ENCODE measurements at regions not wholly inside any gene's neighbourhood (a gene's known extent, or its start where the extent isn't known, plus 50 kb on each side); places are given as distances from the start of the nearest gene placed in this dataset.

DNA sequence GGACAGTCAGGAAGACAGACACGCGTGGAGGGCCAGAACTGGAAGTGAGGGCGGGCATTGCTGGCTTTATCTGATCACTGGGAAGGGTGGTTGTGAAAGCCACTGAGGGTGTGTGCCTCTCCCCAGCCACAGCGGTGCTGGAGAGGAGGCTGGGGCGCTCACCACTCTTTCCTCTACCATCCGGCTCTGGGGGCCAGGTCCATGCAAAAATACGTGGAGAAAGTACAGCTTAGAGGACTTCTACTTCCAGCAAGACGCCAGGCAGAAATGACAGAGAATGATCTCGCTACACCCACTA, 148.8 kb upstream of the RPS6KA2 start:
- DNase-seq (ENCODE audit: low read depth in 2 of 2, low spot score in 1 of 2), result no peak

DNA sequence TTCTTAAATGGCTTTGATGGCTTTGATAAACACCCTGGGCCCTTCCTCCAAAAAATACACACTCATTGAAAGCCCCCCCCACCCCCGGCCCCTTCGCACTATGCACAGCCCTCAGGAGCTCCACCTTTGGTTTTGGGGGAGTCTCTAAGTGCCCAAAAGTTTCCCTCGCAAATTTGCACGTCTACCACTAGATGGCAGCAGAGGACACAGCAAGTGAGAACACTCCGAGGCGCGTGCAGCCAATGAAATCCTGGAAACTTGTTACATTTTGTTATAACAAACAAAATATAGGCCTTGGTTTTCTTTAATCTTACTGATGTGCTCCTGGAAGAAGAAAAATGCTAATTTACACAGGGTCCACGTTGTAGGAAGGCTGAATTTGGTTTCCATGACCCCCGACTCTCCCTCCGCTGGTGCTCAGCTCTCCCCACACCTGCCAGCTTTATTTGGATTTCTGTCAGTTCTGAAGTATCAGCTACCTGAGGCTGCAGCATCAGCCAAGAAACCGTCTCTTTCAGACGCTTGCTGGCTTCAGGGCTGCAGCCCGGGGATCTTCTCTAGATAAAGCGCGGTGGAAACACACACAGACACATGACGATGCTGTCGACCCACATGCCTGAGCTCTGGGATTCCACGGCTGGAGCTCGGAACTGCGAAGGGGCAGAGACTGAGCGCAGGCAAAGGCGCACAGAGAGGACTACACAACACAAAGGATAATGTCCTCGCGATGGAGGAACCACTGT, 148.3 kb upstream of the RPS6KA2 start:
- DNase-seq (ENCODE audit: low read depth in 2 of 2, low spot score in 1 of 2), result peak; percentile 31 to 41

DNA sequence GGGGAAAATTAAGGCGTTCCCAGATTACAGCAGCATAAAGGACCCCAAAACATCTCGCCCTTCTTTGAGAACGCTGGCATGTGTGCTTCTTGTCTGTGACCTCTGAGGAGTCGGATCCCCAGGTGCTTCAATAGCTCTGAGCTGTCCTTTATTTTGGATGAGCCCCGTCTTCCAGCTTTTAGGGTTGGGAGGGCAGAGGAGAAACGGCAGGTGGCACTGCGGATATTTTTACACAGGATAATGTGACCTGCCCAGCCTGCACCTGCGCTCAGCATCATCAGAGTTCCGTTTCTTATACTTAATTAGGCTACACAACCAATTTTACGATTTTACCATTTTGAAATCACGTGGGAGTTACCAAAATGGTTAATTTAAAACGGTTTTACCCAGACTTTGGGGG, 147.7 kb upstream of the RPS6KA2 start:
- DNase-seq (ENCODE audit: low read depth in 2 of 2, low spot score in 1 of 2), result no peak

DNA sequence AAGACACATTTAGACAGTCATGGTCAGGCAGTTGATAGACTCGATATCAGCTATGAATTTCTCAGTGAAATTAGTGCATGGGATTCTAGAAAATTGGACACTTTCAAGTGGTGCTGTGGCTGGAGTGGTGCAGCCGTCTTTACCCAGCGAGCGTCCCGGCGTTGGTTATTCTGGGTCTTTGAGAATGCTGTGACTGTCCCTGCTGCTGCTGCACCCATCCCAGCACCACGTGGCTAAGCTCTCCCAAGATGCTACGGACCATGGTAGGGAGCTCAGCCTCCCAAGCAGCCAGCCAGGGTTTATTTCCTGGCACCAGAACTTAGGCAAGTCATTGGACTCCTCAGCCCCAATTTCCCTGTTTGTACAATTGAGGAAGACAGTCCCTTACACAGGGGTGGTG, 147.2 kb upstream of the RPS6KA2 start:
- no peak for DNase-seq (ENCODE audit: low read depth in 2 of 2, low spot score in 1 of 2)

DNA sequence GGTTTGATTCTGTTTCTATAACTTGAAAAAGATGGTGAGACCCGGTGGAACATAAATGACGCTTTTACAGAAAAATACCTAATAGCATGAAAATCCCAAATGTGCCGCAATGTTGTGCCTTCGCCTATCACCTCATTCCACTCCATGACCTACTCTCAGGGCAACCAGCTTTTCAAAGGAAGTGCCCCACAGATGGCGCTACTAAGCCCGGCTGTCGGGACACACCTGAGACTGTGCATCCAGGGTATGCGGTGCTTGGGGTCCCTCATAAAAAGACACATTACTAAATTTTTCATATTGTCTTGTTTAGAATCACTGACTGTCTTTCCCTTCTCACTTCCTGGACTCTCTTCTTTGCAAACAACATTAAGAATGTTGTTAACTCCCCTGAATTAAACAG, 145.5 kb upstream of the RPS6KA2 start:
- DNase-seq (ENCODE audit: low read depth in 2 of 2, low spot score in 1 of 2), result no peak

DNA sequence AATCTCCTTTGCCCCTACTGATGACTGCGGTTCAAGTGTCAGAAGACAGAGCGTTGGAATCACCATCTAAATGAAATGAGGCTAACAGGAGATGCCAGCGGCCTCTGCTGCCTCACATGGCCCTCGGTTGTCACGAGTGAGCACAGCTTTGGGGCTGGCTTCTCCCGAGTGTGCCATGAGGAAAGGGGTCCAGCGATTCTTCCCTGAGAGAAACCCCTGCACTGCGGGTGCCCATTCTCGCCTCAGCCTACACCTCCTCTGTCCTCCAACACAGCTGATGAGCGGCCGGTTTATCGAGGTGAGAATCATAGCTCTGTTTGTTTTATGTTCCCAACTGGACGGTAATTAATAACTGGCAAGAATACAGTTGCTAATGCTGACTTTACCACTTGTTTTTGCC, 144.7 kb upstream of the RPS6KA2 start:
- no peak for DNase-seq (ENCODE audit: low read depth in 2 of 2, low spot score in 1 of 2)

DNA sequence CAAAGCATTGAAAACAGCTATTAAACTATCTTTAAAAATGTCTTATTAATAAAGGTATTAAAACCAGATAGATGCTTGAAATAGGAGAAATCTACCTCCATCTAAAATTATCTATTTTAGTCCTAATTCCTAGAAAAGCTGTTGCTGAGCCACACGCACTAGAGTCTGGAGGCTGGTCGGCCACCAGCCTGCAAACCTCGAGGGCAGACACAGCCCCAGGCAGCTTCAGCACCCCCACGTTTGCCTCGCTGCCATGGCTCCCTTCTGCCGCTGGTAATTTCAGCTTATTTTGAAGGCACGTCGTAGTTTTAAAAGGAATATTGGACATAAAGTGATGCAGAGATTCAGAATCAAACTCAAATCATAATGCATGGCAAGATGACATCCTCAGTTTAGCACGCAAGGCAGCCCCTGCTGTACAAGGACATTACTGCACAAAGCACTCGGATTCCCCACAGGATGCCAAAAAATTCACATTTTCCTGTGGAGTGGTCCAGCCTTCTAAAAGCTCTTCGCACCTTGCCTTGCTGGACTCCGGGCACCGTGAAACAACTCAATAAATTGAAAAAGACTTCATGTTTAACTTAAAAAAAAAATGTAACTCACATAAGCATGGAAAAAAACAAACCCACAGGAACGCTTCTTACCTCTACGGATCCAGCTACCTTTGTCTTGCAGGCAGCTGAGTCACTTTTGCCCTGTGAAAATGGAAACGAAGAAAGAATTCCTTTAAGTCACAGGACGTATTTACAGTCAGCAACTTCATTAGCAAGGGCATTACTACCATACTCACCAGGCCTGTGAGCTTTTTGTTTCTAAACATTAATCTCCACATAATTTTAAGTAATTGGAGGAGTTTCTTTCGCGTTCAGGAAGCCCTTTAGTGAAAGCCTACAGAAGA, 143.4 kb upstream of the RPS6KA2 start:
- no peak for DNase-seq (ENCODE audit: low read depth in 2 of 2, low spot score in 1 of 2)

DNA sequence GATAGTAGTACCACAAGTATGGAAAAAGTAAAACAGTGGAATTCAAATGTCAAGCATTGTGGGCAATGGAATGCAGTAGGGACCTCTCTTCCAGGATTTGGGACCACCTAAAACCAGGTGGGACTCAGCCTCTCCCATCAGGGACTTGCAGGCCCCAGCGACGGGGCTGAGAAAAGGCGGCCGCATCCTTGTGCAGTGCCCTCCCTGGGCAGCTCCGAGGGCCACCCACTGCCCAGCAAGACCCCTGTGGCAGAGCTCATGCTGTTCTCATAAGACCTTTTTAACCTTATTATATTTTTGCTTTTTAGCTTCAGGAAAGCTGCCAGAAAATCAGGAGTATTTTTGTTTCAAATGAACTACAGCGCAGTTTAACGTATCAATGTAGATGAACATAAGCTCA, 142.6 kb upstream of the RPS6KA2 start:
- DNase-seq (ENCODE audit: low read depth in 2 of 2, low spot score in 1 of 2), result no peak

DNA sequence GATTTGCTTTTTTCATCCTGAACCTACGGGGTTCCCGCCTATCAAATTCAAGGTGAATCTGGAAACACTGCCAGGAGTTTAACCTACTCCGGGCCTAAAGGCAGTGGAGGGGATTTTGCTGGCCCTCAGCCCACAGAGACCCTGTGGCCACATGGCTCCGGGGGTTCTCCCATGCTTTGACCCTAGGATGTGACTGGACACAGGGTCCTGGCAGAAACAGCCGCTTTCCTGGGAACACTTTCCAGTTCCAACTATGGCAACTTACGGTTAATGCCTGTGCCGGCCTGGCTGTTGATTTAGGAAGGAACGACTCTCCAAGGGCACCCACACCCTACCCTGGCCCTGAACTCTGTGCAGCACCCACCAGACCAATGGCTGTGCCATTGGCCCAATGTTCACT, 141.7 kb upstream of the RPS6KA2 start:
- DNase-seq (ENCODE audit: low read depth in 2 of 2, low spot score in 1 of 2), result no peak

DNA sequence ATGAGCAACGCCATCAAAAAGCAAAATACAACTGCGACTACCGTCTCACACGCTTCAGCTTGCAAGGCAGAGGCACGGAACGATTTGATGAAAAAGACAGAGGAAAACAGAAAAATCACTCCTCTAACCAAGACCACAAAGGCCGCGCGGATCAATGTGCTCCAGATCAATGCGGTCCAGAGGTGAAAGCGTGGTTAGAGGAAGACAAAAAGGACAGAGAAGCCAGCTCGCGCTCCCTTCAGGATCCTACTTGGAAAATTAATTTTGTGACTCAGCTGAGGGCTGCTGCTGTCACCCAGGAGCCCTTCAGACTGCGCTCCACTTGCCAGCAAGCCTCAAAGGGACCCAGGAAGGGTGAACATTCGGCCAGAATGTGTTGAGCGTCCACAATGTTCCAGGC, 140.2 kb upstream of the RPS6KA2 start:
- DNase-seq (ENCODE audit: low read depth in 2 of 2, low spot score in 1 of 2), result no peak

DNA sequence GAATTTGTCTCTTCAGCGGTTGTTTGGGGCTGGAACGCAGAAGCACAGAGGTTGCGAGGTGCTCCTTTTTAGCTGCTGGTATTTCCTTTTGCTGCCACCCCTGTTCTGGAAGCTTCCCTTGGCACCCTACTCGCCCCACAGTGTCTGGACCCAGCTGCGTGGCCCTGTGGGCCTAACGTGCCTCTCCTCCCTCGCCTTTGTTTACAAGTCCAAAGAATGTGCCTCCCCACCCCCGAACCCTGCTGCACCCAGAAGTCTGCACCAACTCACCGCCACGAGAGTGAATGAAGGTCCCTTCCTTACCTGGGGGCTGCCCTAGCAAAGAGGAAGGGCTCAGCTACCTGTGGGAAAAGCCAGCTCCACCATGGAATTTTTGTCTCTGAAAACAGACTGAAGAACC, 139.7 kb upstream of the RPS6KA2 start:
- DNase-seq (ENCODE audit: low read depth in 2 of 2, low spot score in 1 of 2), result no peak

DNA sequence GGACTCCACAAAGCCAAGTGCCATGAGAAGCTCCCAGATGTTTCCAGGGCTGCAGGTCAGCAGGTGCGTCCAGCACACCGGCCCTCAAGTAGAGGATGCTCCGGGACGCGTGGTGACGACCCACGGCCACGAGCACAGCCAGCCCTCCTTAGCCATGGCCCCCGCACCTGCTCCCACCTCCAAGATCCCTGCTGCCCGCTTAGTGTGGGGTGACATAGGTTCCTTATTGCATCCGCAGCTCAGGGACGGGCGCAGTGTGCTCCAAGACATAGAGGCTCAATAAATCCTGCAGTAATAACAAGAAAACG, 138.1 kb upstream of the RPS6KA2 start:
- no peak for DNase-seq (ENCODE audit: low read depth in 2 of 2, low spot score in 1 of 2)

DNA sequence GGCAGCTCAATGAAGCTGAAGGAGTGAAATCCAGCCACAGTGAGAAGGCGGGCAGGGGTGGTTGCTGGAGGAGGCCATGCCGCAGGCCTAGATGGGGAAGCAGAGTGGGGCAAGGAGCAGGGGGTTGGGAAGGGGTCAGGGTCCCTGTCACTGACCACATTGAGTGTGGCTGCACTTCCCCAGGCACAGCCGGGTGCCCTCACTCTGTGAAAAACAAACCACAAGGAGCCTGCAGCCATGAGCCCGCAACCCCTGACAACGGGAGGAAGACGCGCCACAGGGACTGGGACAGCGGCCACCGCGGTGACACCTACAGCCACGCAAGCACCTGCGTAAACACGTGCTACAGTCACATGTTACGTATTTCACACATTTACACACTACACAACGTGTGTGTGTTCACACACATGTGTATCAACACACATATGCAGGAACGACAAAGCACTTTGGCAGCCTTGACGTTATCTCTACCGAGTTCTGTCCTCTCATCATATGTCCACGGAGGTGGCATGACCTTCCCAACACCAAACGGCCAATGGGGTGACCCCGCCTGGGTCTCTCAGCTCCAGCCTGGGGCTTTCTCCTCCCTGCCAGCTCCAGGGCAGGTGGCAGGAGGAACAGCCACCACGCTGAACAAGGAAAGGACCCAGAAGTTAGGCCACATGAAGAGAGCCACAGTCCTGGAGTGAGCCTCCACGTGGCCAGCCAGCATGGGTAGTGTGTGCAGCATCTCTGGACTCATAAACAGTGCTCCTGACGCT, 137.6 kb upstream of the RPS6KA2 start:
- DNase-seq (ENCODE audit: low read depth in 2 of 2, low spot score in 1 of 2), result no peak

DNA sequence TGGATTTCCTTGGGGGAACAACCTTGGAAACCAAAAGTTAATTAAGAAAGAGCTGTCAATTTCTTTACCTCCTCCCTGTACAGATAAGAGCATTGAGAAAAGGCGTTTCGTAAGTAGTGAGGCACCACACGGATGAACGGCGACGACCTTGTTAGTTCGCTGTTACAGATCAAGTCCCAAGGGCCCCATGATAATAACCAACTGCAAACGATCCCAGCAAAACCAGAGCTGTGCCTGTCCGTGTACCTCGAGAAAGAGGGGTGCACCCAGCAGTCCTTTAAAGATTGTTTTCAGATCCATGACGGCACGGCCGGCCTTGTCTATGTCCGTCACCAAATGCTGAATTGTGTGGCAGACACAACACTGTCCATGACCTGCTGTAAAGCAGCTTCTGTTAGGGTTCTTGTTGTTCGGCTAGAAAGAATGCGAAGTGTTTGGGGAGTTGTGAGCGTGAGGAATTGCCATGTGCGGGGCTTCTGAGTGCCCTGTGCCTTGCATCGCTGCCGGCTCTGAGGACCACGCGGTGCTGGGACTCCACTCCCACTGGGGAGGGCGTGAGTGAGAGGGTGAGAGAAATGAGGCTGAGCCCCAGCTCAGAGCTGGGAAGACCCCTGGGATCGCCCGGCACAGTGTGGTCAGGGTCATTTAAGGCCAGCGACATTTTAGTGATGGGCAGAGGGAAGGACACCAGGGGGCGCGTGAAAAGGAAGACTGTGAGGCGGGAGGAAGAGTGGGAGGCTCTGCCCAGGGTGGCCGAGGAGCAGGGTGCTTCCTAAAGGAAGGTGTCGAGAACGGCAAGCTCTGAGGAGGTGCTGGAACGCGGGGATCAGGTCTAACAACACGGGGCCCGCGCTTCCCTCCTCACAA, 136.8 kb upstream of the RPS6KA2 start:
- no peak for DNase-seq (ENCODE audit: low read depth in 2 of 2, low spot score in 1 of 2)

DNA sequence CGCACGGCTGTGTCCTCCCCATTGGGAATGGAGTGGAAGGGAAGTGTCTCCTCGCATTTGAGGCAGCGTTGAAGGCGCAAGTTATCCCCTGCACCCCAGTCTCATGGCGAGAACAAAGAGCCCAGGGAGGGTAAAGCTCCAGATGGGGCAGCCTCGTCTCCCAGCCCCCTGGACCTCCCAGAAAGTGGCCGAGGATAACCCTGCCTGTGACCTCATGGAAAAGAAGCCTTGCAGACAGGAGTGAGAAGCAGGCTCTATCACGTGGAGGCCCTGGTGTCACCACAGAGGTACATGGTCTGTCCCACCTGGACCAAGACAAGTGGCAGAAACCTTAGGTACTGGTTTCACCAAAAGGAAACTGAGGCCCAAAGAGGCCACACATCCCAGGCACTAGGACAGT, 134.8 kb upstream of the RPS6KA2 start:
- no peak for DNase-seq (ENCODE audit: low read depth in 2 of 2, low spot score in 1 of 2)

DNA sequence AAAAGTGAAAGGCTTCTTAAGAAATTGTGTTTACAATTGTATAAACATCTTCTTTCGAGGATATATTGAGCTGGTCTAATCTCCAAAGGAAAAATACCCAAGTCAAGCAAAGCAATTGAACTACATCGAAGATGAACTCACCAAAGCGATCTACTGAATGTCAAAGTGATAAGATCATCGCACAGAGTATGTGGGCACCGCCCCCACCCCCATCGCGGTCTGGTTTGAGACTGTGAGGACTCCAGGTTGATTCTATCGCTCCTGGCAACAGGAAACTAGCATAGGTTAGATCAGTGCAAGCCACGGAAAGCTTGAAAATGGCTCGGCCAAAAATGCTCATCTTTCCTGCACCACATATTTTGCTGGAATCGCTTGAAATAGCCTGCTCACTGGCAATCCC, 133.2 kb upstream of the RPS6KA2 start:
- peak in 1 of 2 donors; percentile 34 for DNase-seq (ENCODE audit: low read depth in 2 of 2, low spot score in 1 of 2)

DNA sequence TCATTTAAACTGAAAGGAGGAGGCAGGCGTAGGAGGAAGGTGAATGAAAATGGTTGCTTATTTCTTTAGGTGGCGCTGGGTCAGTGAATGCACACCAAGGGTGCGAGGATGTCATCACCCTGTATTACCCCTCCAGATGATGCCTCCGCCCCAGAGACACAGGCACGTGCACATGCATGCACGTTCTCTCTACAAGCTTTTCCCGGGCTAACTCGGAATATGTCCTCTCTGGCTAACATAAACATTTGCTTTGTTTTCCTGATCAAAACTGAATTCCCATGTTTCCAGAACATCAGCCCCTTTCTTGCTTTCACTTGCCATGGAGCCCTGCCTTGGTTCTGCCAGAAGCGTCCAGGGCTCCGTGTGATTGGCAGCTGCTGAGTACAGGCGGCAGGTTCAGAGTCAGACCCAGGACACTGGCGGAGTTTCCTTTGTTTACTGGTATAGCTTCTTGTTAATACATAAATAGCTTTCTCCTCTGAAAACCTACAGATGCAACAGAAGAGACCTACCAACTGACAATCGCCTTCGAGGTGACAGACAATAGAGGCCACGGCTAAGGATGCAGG, 131.2 kb upstream of the RPS6KA2 start:
- DNase-seq (ENCODE audit: low read depth in 2 of 2, low spot score in 1 of 2), result no peak

DNA sequence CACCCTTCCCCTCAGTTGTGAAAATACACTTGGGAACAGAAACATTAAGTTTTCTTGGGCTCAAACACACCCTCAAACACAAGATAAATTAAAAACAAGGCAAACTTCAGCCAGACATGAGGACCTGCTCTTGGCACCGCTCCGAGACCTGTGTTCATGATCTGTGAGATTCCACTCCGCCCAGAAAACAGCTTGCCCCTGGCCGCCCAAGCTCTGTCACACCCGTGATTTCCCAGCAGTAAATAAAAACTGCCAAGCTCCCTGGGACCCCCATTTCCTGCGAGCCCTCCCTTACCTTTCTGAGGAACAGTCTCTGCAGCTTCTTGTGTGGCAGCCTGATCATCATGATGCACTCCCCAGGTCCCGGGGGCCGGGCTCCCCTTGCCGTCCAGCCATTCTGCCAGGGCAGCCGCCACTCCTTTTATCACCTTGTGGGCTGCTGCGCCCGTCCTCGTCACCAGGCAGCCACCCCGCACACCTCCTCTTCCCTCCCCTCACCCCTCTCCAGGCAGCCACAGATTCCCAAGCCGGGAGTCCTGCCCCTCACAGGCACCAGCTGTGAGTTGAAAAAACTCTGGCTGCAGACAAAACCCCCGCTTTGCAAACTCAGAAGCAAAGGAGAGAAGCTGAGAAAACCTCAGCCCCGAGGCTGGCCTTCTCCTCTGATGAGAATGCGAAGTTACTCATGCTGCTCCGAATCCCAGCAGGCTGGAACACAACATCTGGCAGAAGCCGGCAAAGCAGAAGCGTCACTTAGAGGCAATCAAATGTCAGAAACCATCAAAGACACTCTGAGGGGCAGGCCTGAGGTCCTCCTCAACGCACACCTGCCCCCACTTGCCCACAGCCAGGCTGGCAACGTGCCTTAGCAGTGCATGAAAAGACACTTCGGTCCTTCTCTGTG, 130.4 kb upstream of the RPS6KA2 start:
- DNase-seq (ENCODE audit: low read depth in 2 of 2, low spot score in 1 of 2), result no peak

DNA sequence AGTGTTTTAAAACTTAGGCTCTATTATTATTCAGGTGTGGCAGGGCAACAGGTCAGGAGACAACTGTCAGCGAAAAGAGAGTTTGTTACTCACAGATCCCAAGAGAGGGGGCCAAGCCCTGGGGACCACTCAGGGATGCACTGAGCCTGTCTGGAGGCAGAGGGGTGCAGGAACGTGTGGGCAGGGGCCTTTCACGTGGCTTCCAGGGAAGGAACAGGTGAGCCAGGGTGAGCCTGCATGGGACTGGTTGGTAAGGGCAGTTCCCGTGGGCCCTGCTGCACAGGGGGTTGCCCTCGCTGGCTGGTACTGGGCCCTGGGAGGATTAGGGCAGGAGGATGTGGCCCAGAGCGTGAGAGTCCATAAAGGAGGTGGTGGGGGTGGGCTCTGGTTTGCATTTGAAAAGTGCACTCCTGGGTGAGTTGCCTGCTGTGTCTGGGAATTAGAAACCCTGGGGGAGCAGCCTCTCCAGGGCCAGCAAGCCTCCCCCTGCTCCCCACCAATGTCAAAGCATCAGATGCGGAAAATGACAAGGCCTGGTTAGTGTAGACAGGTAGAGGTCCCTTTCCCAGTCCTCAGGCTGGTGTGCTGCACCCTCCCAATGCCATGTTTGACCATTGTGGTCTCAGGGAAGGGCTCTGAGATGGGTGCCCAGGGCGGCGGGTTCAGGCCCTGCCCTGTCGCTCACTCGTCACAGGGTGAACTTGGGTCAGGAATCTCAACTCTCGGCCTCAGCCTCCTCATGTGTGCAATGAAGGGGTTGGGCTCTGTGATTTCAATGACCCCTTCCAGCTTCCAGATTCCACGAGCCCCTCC, 127.4 kb upstream of the RPS6KA2 start:
- no peak for DNase-seq (ENCODE audit: low read depth in 2 of 2, low spot score in 1 of 2)
